GM23338 (cell line): ENCODE measurements at regions not wholly inside any gene's neighbourhood (a gene's known extent, or its start where the extent isn't known, plus 50 kb on each side); places are given as distances from the start of the nearest gene placed in this dataset.

Experiments used
- CREB1 ChIP-seq: fragments of 250-450 bp; sonication (Bioruptor Pico); IDR thresholded peaks from 2 replicates; pipeline ENCODE4 v1.5.0; 2020; ENCODE audit warnings: low read depth, mild to moderate bottlenecking, moderate library complexity
- EZH2 ChIP-seq: fragments of 200-600 bp; sonication (generic); IDR thresholded peaks from one replicate; pipeline ENCODE4 v1.8.0; 2017; ENCODE audit warnings: antibody characterized with exemption, mild to moderate bottlenecking, low read depth; ENCODE audit not compliant: unreplicated experiment
- EZH2phosphoT487 ChIP-seq: fragments of 200-600 bp; sonication (generic); IDR thresholded peaks from one replicate; pipeline ENCODE4 v1.8.1; 2018; ENCODE audit warnings: antibody characterized with exemption; ENCODE audit not compliant: unreplicated experiment
- POLR2AphosphoS5 ChIP-seq: IDR thresholded peaks from 2 replicates; pipeline ENCODE4 v1.6.1; 2016; ENCODE audit warnings: antibody characterized with exemption, low read depth
- TF ChIP-seq, protein P1 (sequence below), 2 experiments: fragments of 200-600 bp in 1 of 2; sonication (generic) in 1 of 2; conservative IDR thresholded peaks; 2 replicates each; pipeline versions ENCODE4 v1.5.1 to v1.6.1; 2016 to 2017; ENCODE audit warnings: antibody characterized with exemption in 2 of 2, low read depth in 2 of 2, mild to moderate bottlenecking in 2 of 2, moderate library complexity in 1 of 2
- TF ChIP-seq, protein P2 (sequence below): IDR thresholded peaks from one replicate; pipeline ENCODE4 v1.6.1; 2018; ENCODE audit warnings: antibody characterized with exemption; ENCODE audit not compliant: unreplicated experiment

DNA sequence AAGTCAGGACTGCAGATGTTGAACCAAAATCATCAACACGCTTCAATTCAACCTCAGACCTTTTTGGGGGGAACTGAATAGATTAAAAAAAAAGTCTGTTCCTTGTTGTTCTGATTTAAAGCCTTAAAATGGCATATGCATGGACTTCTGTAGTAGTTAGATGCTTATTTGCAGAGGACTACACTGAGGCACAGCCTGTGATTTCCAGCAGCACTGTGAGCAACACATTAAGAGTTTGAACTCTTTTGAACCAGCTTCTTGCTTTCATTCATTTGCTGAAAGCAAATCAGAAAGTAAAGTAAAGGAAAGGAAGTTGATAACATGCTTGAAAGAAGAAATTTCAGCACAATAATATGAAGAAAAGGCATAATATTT is 60.7 kb upstream of the DMAC1 start:
- TF ChIP-seq EZH2 (no peak), EZH2phosphoT487 (no peak), POLR2AphosphoS5 (no peak), CREB1 (CRISPR knock-in tag) (no peak)
- TF ChIP-seq, protein P1, sequence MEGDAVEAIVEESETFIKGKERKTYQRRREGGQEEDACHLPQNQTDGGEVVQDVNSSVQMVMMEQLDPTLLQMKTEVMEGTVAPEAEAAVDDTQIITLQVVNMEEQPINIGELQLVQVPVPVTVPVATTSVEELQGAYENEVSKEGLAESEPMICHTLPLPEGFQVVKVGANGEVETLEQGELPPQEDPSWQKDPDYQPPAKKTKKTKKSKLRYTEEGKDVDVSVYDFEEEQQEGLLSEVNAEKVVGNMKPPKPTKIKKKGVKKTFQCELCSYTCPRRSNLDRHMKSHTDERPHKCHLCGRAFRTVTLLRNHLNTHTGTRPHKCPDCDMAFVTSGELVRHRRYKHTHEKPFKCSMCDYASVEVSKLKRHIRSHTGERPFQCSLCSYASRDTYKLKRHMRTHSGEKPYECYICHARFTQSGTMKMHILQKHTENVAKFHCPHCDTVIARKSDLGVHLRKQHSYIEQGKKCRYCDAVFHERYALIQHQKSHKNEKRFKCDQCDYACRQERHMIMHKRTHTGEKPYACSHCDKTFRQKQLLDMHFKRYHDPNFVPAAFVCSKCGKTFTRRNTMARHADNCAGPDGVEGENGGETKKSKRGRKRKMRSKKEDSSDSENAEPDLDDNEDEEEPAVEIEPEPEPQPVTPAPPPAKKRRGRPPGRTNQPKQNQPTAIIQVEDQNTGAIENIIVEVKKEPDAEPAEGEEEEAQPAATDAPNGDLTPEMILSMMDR (conservative IDR thresholded peaks at IDR 0.05; ENCODE audit: low read depth in 2 of 2), result no peak
- TF ChIP-seq, protein P2, sequence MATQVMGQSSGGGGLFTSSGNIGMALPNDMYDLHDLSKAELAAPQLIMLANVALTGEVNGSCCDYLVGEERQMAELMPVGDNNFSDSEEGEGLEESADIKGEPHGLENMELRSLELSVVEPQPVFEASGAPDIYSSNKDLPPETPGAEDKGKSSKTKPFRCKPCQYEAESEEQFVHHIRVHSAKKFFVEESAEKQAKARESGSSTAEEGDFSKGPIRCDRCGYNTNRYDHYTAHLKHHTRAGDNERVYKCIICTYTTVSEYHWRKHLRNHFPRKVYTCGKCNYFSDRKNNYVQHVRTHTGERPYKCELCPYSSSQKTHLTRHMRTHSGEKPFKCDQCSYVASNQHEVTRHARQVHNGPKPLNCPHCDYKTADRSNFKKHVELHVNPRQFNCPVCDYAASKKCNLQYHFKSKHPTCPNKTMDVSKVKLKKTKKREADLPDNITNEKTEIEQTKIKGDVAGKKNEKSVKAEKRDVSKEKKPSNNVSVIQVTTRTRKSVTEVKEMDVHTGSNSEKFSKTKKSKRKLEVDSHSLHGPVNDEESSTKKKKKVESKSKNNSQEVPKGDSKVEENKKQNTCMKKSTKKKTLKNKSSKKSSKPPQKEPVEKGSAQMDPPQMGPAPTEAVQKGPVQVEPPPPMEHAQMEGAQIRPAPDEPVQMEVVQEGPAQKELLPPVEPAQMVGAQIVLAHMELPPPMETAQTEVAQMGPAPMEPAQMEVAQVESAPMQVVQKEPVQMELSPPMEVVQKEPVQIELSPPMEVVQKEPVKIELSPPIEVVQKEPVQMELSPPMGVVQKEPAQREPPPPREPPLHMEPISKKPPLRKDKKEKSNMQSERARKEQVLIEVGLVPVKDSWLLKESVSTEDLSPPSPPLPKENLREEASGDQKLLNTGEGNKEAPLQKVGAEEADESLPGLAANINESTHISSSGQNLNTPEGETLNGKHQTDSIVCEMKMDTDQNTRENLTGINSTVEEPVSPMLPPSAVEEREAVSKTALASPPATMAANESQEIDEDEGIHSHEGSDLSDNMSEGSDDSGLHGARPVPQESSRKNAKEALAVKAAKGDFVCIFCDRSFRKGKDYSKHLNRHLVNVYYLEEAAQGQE, result no peak
